ENCODE measurements at regions not wholly inside any gene's neighbourhood (a gene's known extent, or its start where the extent isn't known, plus 50 kb on each side); places are given as distances from the start of the nearest gene placed in this dataset.

DNA sequence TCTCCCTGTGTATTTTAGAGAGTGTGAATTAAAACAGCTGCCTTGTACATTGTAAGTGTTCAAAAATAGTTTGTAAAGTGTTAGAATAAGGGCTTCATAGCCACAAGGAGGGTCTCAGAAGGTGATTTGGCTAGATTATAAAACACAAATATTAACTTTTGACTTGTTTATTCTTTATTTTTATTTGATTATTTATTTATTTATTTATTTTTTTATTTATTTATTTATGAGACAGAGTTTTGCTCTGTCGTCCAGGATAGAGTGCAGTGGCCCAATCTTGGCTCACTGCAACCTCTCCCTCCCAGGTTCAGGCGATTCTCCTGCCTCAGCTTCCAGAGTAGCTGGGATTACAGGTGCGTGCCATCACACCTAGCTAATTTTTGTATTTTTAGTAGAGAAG lies 111.5 kb upstream of the RBFOX1 start:
- TF ChIP-seq POLR2AphosphoS5 (IDR thresholded peaks at IDR 0.05; ENCODE audit: low read depth, low read length) (no peak), TAF1 (IDR thresholded peaks at IDR 0.05; ENCODE audit: borderline replicate concordance, insufficient read depth, low read length) (no peak)
